HepG2 (cell line): ENCODE measurements at regions not wholly inside any gene's neighbourhood (a gene's known extent, or its start where the extent isn't known, plus 50 kb on each side); places are given as distances from the start of the nearest gene placed in this dataset.

Source experiments
- ADNP ChIP-seq: sonication (generic); formaldehyde crosslinking; IDR thresholded peaks from 2 replicates; pipeline ENCODE4 v1.4.0; 2020; ENCODE audit warnings: missing genetic modification reagents
- AKAP8 ChIP-seq: sonication (generic); formaldehyde crosslinking; IDR thresholded peaks from 2 replicates; pipeline ENCODE4 v1.5.1; 2020; ENCODE audit warnings: mild to moderate bottlenecking, missing genetic modification reagents
- ARHGAP35 ChIP-seq: sonication (generic); formaldehyde crosslinking; IDR thresholded peaks from 2 replicates; pipeline ENCODE4 v1.9.0; 2022; ENCODE audit warnings: mild to moderate bottlenecking, inconsistent platforms, moderate library complexity, missing genetic modification reagents, borderline replicate concordance
- ARNT2 ChIP-seq: sonication (generic); formaldehyde crosslinking; IDR thresholded peaks from 2 replicates; pipeline ENCODE4 v1.8.0; 2022; ENCODE audit warnings: mild to moderate bottlenecking, low read depth, missing genetic modification reagents, moderate library complexity
- DNMT3B ChIP-seq: conservative IDR thresholded peaks from 2 replicates; pipeline ENCODE4 v1.6.1; 2016; ENCODE audit warnings: missing biosample characterization, control low read depth
- ETS1 ChIP-seq: sonication (generic); formaldehyde crosslinking; IDR thresholded peaks from 2 replicates; pipeline ENCODE4 v1.4.0; 2020; ENCODE audit warnings: missing genetic modification reagents
- FOXO4 ChIP-seq: sonication (generic); formaldehyde crosslinking; conservative IDR thresholded peaks from 2 replicates; pipeline ENCODE4 v1.8.1; 2023; ENCODE audit warnings: missing genetic modification reagents
- HMGA1 ChIP-seq: sonication (generic); formaldehyde crosslinking; conservative IDR thresholded peaks from 2 replicates; pipeline ENCODE4 v1.4.0; 2020; ENCODE audit warnings: missing genetic modification reagents
- IRX3 ChIP-seq: sonication (generic); formaldehyde crosslinking; IDR thresholded peaks from 2 replicates; pipeline ENCODE4 v1.8.1; 2023; ENCODE audit warnings: mild to moderate bottlenecking, low read depth, missing genetic modification reagents, borderline replicate concordance
- KAT2B ChIP-seq: fragments of 150-350 bp; IDR thresholded peaks from 2 replicates; pipeline ENCODE4 v1.6.1; 2014; ENCODE audit warnings: low read depth, low read length, borderline replicate concordance
- KLF11 ChIP-seq: IDR thresholded peaks from 2 replicates; pipeline ENCODE4 v1.6.1; 2016; ENCODE audit warnings: missing compliant biosample characterization
- MAFK ChIP-seq, 2 experiments: IDR thresholded peaks in 1 of 2; conservative IDR thresholded peaks in 1 of 2; 2 replicates each; pipeline ENCODE4 v1.6.1; 2011; ENCODE audit warnings: improper control_type of control experiment in 2 of 2, low read length in 2 of 2
- MNT ChIP-seq: fragments of 450-650 bp; IDR thresholded peaks from 2 replicates; pipeline ENCODE4 v1.6.1; 2016
- NCOA2 ChIP-seq: sonication (generic); formaldehyde crosslinking; IDR thresholded peaks from 2 replicates; pipeline ENCODE4 v1.8.0; 2022; ENCODE audit warnings: inconsistent platforms
- NCOA5 ChIP-seq: sonication (generic); formaldehyde crosslinking; IDR thresholded peaks from 2 replicates; pipeline ENCODE4 v1.4.0; 2020; ENCODE audit warnings: missing genetic modification reagents
- NR1H2 ChIP-seq: sonication (generic); formaldehyde crosslinking; IDR thresholded peaks from 2 replicates; pipeline ENCODE4 v1.8.1; 2022; ENCODE audit warnings: low read depth, missing genetic modification reagents, borderline replicate concordance
- PCBP1 ChIP-seq: fragments of 200-400 bp; formaldehyde crosslinking; IDR thresholded peaks from 2 replicates; pipeline ENCODE4 v1.6.1; 2017; ENCODE audit warnings: mild to moderate bottlenecking, low read depth, low read length, borderline replicate concordance
- SIN3B ChIP-seq: fragments of 150-350 bp; IDR thresholded peaks from 2 replicates; pipeline ENCODE4 v1.6.1; 2014; ENCODE audit warnings: low read length
- SMC3 ChIP-seq: IDR thresholded peaks from 2 replicates; pipeline ENCODE4 v1.6.1; 2011; ENCODE audit warnings: low read length, improper control_type of control experiment
- SUZ12 ChIP-seq: fragments of 150-350 bp; IDR thresholded peaks from 2 replicates; pipeline ENCODE4 v1.6.1; 2014; ENCODE audit warnings: low read depth, low read length
- TEAD3 ChIP-seq: optimal IDR thresholded peaks from 2 replicates; pipeline ENCODE3; 2016; ENCODE audit warnings: borderline replicate concordance
- ZBTB1 ChIP-seq: sonication (generic); formaldehyde crosslinking; IDR thresholded peaks from 2 replicates; pipeline ENCODE4 v1.4.0; 2020; ENCODE audit warnings: missing genetic modification reagents, borderline replicate concordance
- ZFAT ChIP-seq: sonication (generic); formaldehyde crosslinking; conservative IDR thresholded peaks from 2 replicates; pipeline ENCODE4 v1.8.1; 2023; ENCODE audit warnings: missing genetic modification reagents, inconsistent platforms
- ZNF205 ChIP-seq: IDR thresholded peaks from 2 replicates; pipeline ENCODE4 v1.6.1; 2018; ENCODE audit warnings: missing biosample characterization, missing genetic modification reagents
- ZNF292 ChIP-seq: sonication (generic); formaldehyde crosslinking; IDR thresholded peaks from 2 replicates; pipeline ENCODE4 v1.8.1; 2022; ENCODE audit warnings: mild to moderate bottlenecking, low read depth, missing genetic modification reagents, borderline replicate concordance
- ZNF33B ChIP-seq: sonication (generic); formaldehyde crosslinking; IDR thresholded peaks from 2 replicates; pipeline ENCODE4 v1.5.1; 2020; ENCODE audit warnings: mild to moderate bottlenecking, missing genetic modification reagents
- ZNF362 ChIP-seq: sonication (generic); formaldehyde crosslinking; IDR thresholded peaks from 2 replicates; pipeline ENCODE4 v1.4.0; 2020; ENCODE audit warnings: missing genetic modification reagents, mild to moderate bottlenecking, borderline replicate concordance
- ZNF589 ChIP-seq: sonication (generic); formaldehyde crosslinking; conservative IDR thresholded peaks from 2 replicates; pipeline ENCODE4 v1.8.0; 2022; ENCODE audit warnings: mild to moderate bottlenecking, moderate library complexity, missing genetic modification reagents
- ZNF672 ChIP-seq: sonication (generic); formaldehyde crosslinking; IDR thresholded peaks from 2 replicates; pipeline ENCODE4 v1.8.1; 2022; ENCODE audit warnings: missing genetic modification reagents
- ZNF713 ChIP-seq: sonication (generic); formaldehyde crosslinking; IDR thresholded peaks from 2 replicates; pipeline ENCODE4 v1.4.0; 2020; ENCODE audit warnings: mild to moderate bottlenecking, missing genetic modification reagents

GRCh38 chr5:15008476-15008875 is 136.9 kb upstream of the ANKH start (continued):
- TF ChIP-seq HMGA1 (no peak), SIN3B (no peak), ZNF33B (CRISPR knock-in tag) (no peak), ADNP (CRISPR knock-in tag) (no peak), NCOA2 (CRISPR knock-in tag) (peak; percentile 90), ZBTB1 (CRISPR knock-in tag) (no peak), SMC3 (peak; percentile 35; the same call in 1 of the 2 replicates), NR1H2 (CRISPR knock-in tag) (no peak), TEAD3 (CRISPR knock-in tag) (peak; percentile 93), ZNF713 (CRISPR knock-in tag) (no peak), ZNF362 (no peak), IRX3 (CRISPR knock-in tag) (no peak), ZNF205 (CRISPR knock-in tag) (peak; percentile 42; the same call in 1 of the 2 replicates), ZNF292 (CRISPR knock-in tag) (peak; percentile 86; the same call in 1 of the 2 replicates), ZNF589 (no peak), SUZ12 (no peak), MNT (no peak), PCBP1 (no peak), DNMT3B (CRISPR knock-in tag) (no peak), ETS1 (CRISPR knock-in tag) (no peak), ARHGAP35 (CRISPR knock-in tag) (no peak), KAT2B (no peak), ARNT2 (CRISPR knock-in tag) (no peak), AKAP8 (CRISPR knock-in tag) (no peak), ZNF672 (CRISPR knock-in tag) (no peak), NCOA5 (no peak), ZFAT (CRISPR knock-in tag) (no peak), MAFK (conservative IDR thresholded peaks at IDR 0.05 in 1 of 2, IDR thresholded peaks at IDR 0.05 in 1 of 2; ENCODE audit: low read length in 2 of 2) (no peak), FOXO4 (CRISPR knock-in tag) (no peak), KLF11 (CRISPR knock-in tag) (no peak)
